Osteocyte (in vitro differentiated cells): ENCODE measurements at regions not wholly inside any gene's neighbourhood (a gene's known extent, or its start where the extent isn't known, plus 50 kb on each side); places are given as distances from the start of the nearest gene placed in this dataset.

Experiments used
- DNase-seq: peaks from one replicate; pipeline ENCODE4 v3.0.0; 2021; ENCODE audit warnings: mixed read lengths; ENCODE audit not compliant: unreplicated experiment; ENCODE audit errors: extremely low spot score
- H3K27ac Mint-ChIP-seq: one replicate; pipeline ENCODE4 v1.8.0; 2021; ENCODE audit warnings: mild to moderate bottlenecking, mixed read lengths; ENCODE audit not compliant: unreplicated experiment
- H3K27me3 Mint-ChIP-seq: one replicate; pipeline ENCODE4 v1.8.0; 2021; ENCODE audit warnings: mixed read lengths; ENCODE audit not compliant: unreplicated experiment
- H3K36me3 Mint-ChIP-seq: one replicate; pipeline ENCODE4 v1.8.0; 2021; ENCODE audit warnings: mixed read lengths; ENCODE audit not compliant: unreplicated experiment
- H3K4me1 Mint-ChIP-seq: one replicate; pipeline ENCODE4 v1.8.0; 2021; ENCODE audit warnings: mixed read lengths; ENCODE audit not compliant: unreplicated experiment
- H3K4me3 Mint-ChIP-seq: one replicate; pipeline ENCODE4 v1.8.0; 2021; ENCODE audit warnings: mild to moderate bottlenecking, moderate library complexity, mixed read lengths; ENCODE audit not compliant: unreplicated experiment
- H3K9me3 Mint-ChIP-seq: one replicate; pipeline ENCODE4 v1.8.0; 2021; ENCODE audit warnings: mixed read lengths; ENCODE audit not compliant: unreplicated experiment
- CTCF ChIP-seq: fragments of 200-600 bp; sonication (generic); IDR thresholded peaks from 2 replicates; pipeline ENCODE4 v1.5.0; 2021; ENCODE audit warnings: antibody characterized with exemption, mild to moderate bottlenecking, moderate library complexity

DNA sequence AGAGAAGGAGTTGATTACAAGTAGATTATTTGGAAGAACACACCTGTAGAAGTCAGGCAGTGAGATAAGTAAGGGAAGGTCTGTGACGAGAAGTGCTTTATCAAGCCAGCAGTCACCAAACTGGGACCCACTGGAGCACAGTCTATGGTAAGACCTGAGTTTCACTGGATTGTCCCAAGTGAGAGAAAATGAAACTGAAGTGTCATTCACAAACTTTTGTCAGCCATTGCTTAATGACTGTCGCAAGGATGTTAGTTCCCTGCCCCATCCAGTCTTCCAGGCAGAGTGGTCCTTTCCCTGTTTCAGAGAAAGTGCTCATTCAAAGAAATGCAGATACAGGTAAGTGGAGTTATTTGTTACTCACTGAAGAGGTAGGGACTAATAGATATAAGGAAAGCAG is 728.0 kb upstream of the TENM4 start:
- peaks cover 16% of the 10 kb centered on the region for H3K9me3 Mint-ChIP-seq
- H3K4me1 Mint-ChIP-seq = no peaks in the 10 kb centered on the region
- TF ChIP-seq CTCF = no peak
- H3K27me3 Mint-ChIP-seq = no peaks in the 10 kb centered on the region
- H3K4me3 Mint-ChIP-seq = no peak overlapping the region
- no peak for DNase-seq
- H3K36me3 Mint-ChIP-seq = no peaks in the 10 kb centered on the region
- H3K27ac Mint-ChIP-seq = no peak overlapping the region

DNA sequence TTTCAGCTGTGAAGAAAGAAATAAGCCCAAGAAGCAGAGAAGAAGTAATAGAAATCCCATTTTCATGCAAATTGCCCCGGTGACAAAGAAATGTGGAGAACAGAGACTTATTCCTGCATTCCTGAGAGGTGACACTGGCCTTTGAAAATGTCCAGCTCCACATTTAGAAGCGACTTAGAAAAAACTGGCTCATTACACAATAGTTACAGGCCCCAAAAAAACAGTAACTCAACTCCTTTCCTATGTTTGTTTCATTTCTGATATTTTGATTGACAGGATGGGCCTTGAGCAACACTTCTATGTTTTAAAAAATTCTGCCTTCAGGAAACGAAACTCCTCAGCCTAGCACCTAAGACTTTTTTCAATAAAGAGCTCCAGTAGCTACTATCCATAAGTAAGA is 726.9 kb upstream of the TENM4 start:
- Mint-ChIP-seq H3K9me3 (peaks cover 16% of the 10 kb centered on the region), H3K4me1 (no peaks in the 10 kb centered on the region), H3K4me3 (no peak overlapping the region), H3K27ac (no peak overlapping the region), H3K27me3 (no peaks in the 10 kb centered on the region), H3K36me3 (no peaks in the 10 kb centered on the region)
- no peak for DNase-seq
- TF ChIP-seq CTCF = no peak

DNA sequence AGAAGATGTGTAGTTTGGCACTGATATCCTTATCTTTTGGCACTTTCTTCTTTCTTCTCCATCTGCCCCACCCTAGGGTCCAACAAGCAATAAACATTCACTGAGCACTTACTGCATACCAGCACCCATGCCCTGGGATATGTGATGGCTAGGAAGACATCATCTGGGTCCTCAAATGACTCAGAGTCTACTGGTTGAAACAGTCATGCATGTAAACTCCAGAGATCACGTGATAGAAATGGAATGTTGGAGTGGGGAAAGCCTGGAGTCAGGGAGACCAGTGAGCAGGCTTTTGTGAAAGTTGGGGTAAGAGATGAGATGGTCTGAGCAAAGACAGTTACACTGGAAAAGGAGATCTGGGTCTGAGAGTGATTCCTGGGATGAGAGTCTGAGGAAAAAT is 724.9 kb upstream of the TENM4 start:
- Mint-ChIP-seq H3K4me1 (no peaks in the 10 kb centered on the region), H3K4me3 (no peak overlapping the region), H3K36me3 (no peaks in the 10 kb centered on the region), H3K9me3 (peaks cover 10% of the 10 kb centered on the region), H3K27me3 (no peaks in the 10 kb centered on the region), H3K27ac (no peak overlapping the region)
- TF ChIP-seq CTCF = no peak
- DNase-seq = no peak

- Mint-ChIP-seq H3K27me3 (peaks cover under 1% of the 10 kb centered on the region), H3K4me1 (no peaks in the 10 kb centered on the region), H3K9me3 (no peaks in the 10 kb centered on the region), H3K36me3 (no peaks in the 10 kb centered on the region), H3K4me3 (no peak overlapping the region), H3K27ac (no peak overlapping the region)
- DNase-seq = no peak
- TF ChIP-seq CTCF = no peak
Measured at GRCh38 chr11:80163441-80163840, 722.6 kb upstream of the TENM4 start.

GRCh38 chr11:80163011-80163410 is 722.2 kb upstream of the TENM4 start:
- H3K27me3 Mint-ChIP-seq = peaks cover 3% of the 10 kb centered on the region
- TF ChIP-seq CTCF = no peak
- no peaks in the 10 kb centered on the region for H3K36me3 Mint-ChIP-seq
- no peak for DNase-seq
- H3K4me3 Mint-ChIP-seq = no peak overlapping the region
- no peak overlapping the region for H3K27ac Mint-ChIP-seq
- no peaks in the 10 kb centered on the region for H3K9me3 Mint-ChIP-seq
- H3K4me1 Mint-ChIP-seq = no peaks in the 10 kb centered on the region
